UCSD-AML1 (cell line): ENCODE measurements at regions not wholly inside any gene's neighbourhood (a gene's known extent, or its start where the extent isn't known, plus 50 kb on each side); places are given as distances from the start of the nearest gene placed in this dataset.

Experiments
- DNase-seq: peaks from one replicate; lab custom pipeline; 2025; ENCODE audit not compliant: unreplicated experiment; lab: John Stamatoyannopoulos, UW

- DNase-seq = no peak
These were observed 987.0 kb downstream of the NTRK3 start for GRCh38 chr15:87269566-87269965.

- no peak for DNase-seq
These were observed 987.9 kb downstream of the NTRK3 start for GRCh38 chr15:87268675-87269074.

- DNase-seq = no peak
These were observed 988.7 kb downstream of the NTRK3 start for GRCh38 chr15:87267798-87268197.

- no peak for DNase-seq
These were observed 992.7 kb downstream of the NTRK3 start for GRCh38 chr15:87263871-87264270.

GRCh38 chr15:87263296-87263695, 993.2 kb downstream of the NTRK3 start:
- DNase-seq = no peak

GRCh38 chr15:87245592-87245991, 1010.9 kb downstream of the NTRK3 start:
- DNase-seq = no peak

GRCh38 chr15:87243474-87243873, 1013.1 kb downstream of the NTRK3 start:
- DNase-seq = no peak

- DNase-seq = no peak
These were observed 1016.8 kb downstream of the NTRK3 start for GRCh38 chr15:87239582-87240230.

GRCh38 chr15:87238451-87239068, 1018.0 kb downstream of the NTRK3 start:
- no peak for DNase-seq

- no peak for DNase-seq
These were observed 1028.1 kb downstream of the NTRK3 start for GRCh38 chr15:87228460-87228859.

GRCh38 chr15:87227846-87228245, 1028.7 kb downstream of the NTRK3 start:
- no peak for DNase-seq

GRCh38 chr15:87225436-87225835, 1031.1 kb downstream of the NTRK3 start:
- DNase-seq = no peak

GRCh38 chr15:87224404-87224803, 1032.1 kb downstream of the NTRK3 start:
- DNase-seq = no peak

- no peak for DNase-seq
These were observed 1036.6 kb downstream of the NTRK3 start for GRCh38 chr15:87219650-87220615.

GRCh38 chr15:87215100-87215499, 1041.4 kb downstream of the NTRK3 start:
- no peak for DNase-seq

- DNase-seq = no peak
These were observed 1042.9 kb downstream of the NTRK3 start for GRCh38 chr15:87213626-87214025.

- DNase-seq = no peak
These were observed 1044.5 kb downstream of the NTRK3 start for GRCh38 chr15:87212041-87212440.

- DNase-seq = no peak
These were observed 1045.0 kb downstream of the NTRK3 start for GRCh38 chr15:87211547-87211946.

- DNase-seq = no peak
These were observed 1046.4 kb downstream of the NTRK3 start for GRCh38 chr15:87209891-87210689.

- no peak for DNase-seq
These were observed 1048.5 kb downstream of the NTRK3 start for GRCh38 chr15:87207990-87208580.

GRCh38 chr15:87207251-87207650, 1049.3 kb downstream of the NTRK3 start:
- DNase-seq = no peak
